IPS-NIHi11 (cell line): ENCODE measurements at regions not wholly inside any gene's neighbourhood (a gene's known extent, or its start where the extent isn't known, plus 50 kb on each side); places are given as distances from the start of the nearest gene placed in this dataset.

Experiments used
- DNase-seq: peaks from one replicate; pipeline ENCODE4 v3.0.0; 2012; ENCODE audit warnings: mixed read lengths, low spot score

- no peak for DNase-seq
Measured at GRCh38 chr6:139676718-139677117, 302.3 kb upstream of the CITED2 start.

GRCh38 chr6:139666284-139666683 lies 291.8 kb upstream of the CITED2 start:
- DNase-seq, result no peak

- DNase-seq, result no peak
Measured at GRCh38 chr6:139663996-139664395, 289.5 kb upstream of the CITED2 start.

- no peak for DNase-seq
Measured at GRCh38 chr6:139659711-139660110, 285.3 kb upstream of the CITED2 start.

GRCh38 chr6:139659196-139659595 lies 284.7 kb upstream of the CITED2 start:
- DNase-seq, result no peak

- no peak for DNase-seq
Measured at GRCh38 chr6:139657119-139657518, 282.7 kb upstream of the CITED2 start.

- peak; percentile 24 for DNase-seq
Measured at GRCh38 chr6:139655783-139656705, 281.6 kb upstream of the CITED2 start.

GRCh38 chr6:139654888-139655782 lies 280.7 kb upstream of the CITED2 start:
- DNase-seq, result no peak

GRCh38 chr6:139654309-139654708 lies 279.9 kb upstream of the CITED2 start:
- DNase-seq, result no peak

GRCh38 chr6:139653111-139653510 lies 278.7 kb upstream of the CITED2 start:
- no peak for DNase-seq

- DNase-seq, result no peak
Measured at GRCh38 chr6:139650941-139651340, 276.5 kb upstream of the CITED2 start.

GRCh38 chr6:139649732-139650131 lies 275.3 kb upstream of the CITED2 start:
- no peak for DNase-seq

GRCh38 chr6:139649128-139649527 lies 274.7 kb upstream of the CITED2 start:
- no peak for DNase-seq

- no peak for DNase-seq
Measured at GRCh38 chr6:139648430-139649000, 274.1 kb upstream of the CITED2 start.

- no peak for DNase-seq
Measured at GRCh38 chr6:139647841-139648240, 273.4 kb upstream of the CITED2 start.

- no peak for DNase-seq
Measured at GRCh38 chr6:139647016-139647415, 272.6 kb upstream of the CITED2 start.

- DNase-seq, result no peak
Measured at GRCh38 chr6:139644821-139645220, 270.4 kb upstream of the CITED2 start.

- DNase-seq, result no peak
Measured at GRCh38 chr6:139643986-139644385, 269.5 kb upstream of the CITED2 start.

GRCh38 chr6:139642346-139642745 lies 267.9 kb upstream of the CITED2 start:
- no peak for DNase-seq

GRCh38 chr6:139641376-139641775 lies 266.9 kb upstream of the CITED2 start:
- no peak for DNase-seq

- no peak for DNase-seq
Measured at GRCh38 chr6:139640921-139641320, 266.5 kb upstream of the CITED2 start.

- no peak for DNase-seq
Measured at GRCh38 chr6:139640448-139640847, 266.0 kb upstream of the CITED2 start.

GRCh38 chr6:139639507-139639906 lies 265.1 kb upstream of the CITED2 start:
- DNase-seq, result no peak
